HG03066 (cell line): ENCODE measurements at regions not wholly inside any gene's neighbourhood (a gene's known extent, or its start where the extent isn't known, plus 50 kb on each side); places are given as distances from the start of the nearest gene placed in this dataset.

Source experiments
- ATAC-seq: cut with Tn5 transposase; IDR thresholded peaks from one replicate; pipeline ENCODE4 v1.9.1; 2021; ENCODE audit warnings: low read depth; ENCODE audit not compliant: unreplicated experiment

DNA sequence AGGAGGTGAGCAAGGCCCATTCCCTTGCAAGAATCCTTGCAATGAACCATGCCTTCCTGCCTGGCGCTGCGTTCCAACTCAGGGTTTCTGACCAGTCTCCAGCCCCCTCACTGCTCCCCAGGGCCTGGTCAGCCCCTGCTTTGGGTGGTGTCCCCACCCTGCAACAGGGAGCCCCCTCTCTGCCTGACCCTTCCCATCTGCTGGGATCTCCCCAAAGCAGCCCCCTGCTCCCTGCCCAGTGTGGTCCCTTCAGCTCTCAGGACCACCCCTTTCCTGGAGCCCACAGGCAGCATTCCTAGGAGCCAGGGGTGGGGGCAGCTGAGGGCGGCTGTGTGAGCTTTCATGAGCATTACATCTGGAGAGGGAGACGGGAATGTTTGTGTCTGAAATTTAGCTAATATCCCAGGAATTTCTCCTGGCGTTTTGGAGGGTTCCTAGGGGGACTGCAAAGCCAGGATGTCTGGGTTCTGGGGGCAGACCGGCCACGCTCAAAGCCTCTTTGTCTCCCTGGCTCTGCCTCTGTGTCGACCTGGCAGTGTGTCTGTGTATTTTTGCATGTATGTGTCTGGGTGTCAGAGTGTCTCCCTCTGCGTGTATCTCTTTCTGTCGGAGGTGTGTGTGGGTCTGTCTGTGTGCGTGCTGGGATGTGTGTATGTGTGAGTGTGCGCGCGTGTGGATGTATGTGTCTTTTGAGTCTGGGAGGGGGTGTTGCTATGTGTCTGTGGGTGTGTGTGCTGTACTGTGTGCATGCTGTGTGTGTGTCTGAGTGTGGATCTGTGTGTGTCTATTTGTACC lies 300.5 kb upstream of the ZMIZ1 start:
- ATAC-seq, result no peak

DNA sequence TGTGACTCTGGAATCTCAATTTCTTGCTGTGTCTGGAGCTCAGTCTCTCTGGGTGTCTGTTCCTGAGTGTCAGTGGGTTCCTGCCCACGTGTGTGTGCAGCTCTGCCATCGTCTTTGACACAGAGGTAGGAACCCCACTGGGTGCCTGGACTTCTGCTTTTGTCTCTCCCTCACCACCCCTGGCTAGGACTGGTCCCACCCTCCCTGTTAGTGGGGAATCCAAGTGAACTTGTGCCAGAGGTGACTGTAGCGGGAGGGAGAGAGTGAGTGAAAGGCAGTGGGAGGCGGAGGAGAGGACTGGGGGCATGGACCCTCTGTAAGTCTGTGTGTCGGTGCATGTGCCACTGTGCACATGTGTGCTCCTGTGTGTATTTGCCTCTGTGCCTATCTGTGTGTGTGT lies 299.9 kb upstream of the ZMIZ1 start:
- no peak for ATAC-seq

DNA sequence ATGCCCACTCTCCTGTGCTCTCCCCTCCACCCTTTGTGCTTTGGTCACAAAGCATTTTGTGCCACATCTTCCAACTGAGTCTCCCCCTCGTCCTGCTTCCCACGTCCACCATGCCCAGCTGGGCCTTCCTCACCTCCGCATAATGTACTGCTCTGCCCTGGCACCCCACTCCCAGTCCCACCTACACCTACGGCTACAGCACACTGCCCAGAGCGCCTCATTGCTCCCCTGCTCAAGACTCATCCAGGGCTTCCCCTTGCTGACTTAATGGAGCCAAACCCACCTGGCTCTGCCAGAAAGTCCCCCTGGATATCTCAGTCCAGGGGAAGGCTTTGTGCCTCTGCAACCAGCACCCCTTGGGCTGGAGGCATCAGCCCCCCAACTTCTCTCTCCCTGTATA lies 299.2 kb upstream of the ZMIZ1 start:
- ATAC-seq, result no peak

- ATAC-seq, result no peak
Observed at GRCh38 chr10:78770167-78771090, 298.3 kb upstream of the ZMIZ1 start.

DNA sequence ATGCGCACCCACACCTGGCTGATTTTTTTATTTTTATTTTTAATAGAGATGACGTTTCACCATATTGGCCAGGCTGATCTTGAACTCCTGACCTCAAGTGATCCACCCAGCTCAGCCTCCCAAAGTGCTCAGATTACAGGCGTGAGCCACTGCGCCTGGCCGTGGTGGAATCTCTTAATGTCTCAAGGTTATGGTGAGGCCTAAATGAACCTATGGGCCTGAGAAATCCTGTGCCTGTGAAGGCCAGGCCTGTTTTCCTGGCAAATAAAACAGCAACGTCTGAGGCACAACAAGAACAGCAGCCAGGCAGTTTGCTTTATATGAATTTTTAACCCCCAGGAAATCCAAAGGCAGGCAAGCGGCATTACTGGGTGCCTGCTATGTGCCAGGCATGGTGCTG lies 297.5 kb upstream of the ZMIZ1 start:
- no peak for ATAC-seq

- ATAC-seq, result no peak
Observed at GRCh38 chr10:78771808-78772455, 296.8 kb upstream of the ZMIZ1 start.

- no peak for ATAC-seq
Observed at GRCh38 chr10:78772486-78772885, 296.3 kb upstream of the ZMIZ1 start.

DNA sequence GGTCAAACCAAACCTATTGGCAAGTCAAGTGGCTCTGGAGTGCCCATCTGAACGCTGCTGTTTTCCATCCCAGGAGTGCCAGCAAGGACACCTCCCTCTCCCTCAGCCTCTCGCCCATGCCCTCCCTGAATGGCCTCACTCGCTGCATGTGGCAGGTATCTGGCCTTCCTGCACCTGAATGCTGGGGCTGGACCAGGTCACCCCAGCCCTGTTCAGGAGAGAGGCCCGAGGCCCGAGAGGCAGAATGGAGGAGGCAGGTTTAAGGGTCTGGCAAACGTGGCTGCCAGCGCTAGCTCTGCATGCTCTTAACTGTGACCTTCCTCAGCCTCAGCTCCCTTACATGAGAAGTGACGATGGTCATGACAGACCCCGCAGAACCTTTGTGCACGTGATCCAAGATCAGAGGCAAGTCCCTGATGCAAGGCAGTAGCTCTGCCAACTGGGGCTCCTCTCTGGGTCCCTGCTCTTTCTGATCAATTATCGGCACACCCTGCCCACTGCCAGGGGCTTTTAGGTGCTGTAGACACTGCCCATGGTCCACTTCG lies 295.7 kb upstream of the ZMIZ1 start:
- ATAC-seq, result no peak

GRCh38 chr10:78774614-78774998 lies 294.2 kb upstream of the ZMIZ1 start:
- ATAC-seq, result no peak

- no peak for ATAC-seq
Observed at GRCh38 chr10:78774999-78775711, 293.6 kb upstream of the ZMIZ1 start.

DNA sequence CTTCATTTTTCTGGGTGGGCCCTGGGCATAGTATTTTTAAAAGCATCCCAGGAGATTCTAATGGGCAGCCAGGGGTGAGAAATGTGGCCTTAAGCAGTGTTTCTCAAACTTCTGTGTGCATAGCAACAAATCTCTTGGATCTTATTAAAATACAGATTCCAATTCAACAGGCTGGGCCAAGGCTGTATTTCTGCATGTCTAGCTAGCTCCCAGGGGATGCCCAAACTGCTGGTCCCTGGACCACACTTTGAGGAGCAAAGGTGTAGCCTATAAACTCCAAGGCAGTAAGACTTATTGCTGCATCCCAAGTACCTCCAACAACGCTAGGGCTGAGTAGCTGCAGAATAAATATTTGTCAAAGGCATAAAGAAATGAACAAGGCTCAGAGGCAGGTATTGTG lies 292.9 kb upstream of the ZMIZ1 start:
- ATAC-seq, result no peak

DNA sequence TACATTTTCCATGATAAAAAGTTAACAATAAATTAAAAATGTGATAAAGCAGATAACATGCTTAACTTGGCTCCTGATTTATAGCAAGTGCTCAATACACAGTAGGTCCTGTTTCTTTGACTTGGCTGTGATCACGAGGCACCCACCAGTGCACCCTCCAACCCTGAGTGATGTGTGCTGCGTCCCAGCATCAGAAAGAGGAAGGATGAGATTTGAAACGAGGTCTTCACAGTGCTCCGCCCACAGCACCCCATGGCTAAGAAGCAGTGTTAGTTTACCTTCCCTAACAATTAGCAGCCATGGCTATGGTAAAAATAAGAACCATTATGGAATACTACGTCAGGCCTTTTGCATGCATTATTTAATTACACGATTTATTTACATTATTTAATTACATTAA lies 292.0 kb upstream of the ZMIZ1 start:
- ATAC-seq, result no peak

DNA sequence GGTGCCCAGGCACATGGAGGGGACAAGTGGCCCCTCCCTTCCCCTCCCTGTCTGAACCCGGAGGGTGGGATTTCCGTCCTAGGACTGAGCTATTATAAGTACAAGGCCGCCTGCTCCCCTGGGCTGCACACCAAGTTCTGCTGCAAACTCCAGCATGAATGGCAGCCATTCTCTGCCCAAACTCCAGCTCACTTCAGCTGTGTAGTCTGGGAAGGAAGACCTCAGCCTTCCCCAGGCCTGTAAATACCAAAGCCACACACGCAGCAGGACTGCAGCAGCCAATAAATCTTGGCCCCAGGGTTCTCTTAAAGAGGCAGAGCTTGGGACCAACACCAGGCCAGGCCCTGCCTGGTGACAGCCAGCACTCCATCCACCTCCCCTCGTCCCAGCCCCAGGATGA lies 291.3 kb upstream of the ZMIZ1 start:
- no peak for ATAC-seq

DNA sequence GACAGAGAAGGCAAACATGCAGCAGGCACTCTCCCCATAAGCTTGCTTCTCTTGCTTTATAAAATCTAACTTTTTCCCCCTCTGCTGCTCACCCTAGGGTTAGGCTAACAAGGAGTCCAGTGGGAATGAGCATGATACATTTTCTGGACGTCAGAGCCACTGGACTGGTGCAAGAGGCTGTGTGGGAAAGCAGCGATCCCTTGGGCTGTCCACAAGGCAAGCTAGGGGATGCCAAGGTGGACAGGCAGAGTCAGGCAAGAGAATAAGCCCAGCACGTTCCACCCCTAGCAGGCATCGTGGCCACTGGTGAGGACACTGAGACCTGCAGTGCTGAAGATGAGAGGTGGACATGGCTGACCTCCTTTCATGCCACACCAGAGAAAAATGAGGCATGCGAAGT lies 290.9 kb upstream of the ZMIZ1 start:
- ATAC-seq, result no peak

GRCh38 chr10:78778444-78779338 lies 290.1 kb upstream of the ZMIZ1 start:
- no peak for ATAC-seq

DNA sequence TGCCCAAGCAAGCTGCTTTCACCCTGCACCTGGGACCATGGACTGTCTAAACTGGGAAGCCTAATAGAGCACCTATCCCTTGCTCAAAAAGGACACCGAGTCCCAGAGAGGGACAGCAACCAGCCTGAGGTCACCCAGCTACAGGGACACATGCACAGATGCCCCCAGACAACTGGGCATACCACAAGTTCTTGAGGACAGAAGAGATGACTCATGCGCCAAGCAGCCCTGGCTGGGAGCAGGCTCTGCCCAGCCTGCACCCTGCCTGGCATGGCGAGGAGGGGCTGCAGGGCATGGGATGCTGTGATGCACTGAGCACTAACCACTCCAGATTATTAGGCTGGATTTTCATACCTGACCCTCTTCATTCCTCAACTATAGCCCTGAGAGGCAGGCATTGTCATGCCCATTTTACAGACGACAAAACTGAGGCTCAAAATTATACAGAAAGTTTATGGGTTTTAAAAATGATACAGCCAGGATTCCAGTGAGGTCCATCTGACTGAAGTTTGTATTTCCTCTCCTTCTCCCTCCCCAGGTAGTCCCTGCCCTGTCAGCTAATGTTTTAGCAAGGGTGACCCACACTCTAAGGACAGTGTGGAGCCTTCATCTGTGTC lies 289.3 kb upstream of the ZMIZ1 start:
- ATAC-seq, result no peak

GRCh38 chr10:78780551-78780961 lies 288.2 kb upstream of the ZMIZ1 start:
- ATAC-seq, result no peak

DNA sequence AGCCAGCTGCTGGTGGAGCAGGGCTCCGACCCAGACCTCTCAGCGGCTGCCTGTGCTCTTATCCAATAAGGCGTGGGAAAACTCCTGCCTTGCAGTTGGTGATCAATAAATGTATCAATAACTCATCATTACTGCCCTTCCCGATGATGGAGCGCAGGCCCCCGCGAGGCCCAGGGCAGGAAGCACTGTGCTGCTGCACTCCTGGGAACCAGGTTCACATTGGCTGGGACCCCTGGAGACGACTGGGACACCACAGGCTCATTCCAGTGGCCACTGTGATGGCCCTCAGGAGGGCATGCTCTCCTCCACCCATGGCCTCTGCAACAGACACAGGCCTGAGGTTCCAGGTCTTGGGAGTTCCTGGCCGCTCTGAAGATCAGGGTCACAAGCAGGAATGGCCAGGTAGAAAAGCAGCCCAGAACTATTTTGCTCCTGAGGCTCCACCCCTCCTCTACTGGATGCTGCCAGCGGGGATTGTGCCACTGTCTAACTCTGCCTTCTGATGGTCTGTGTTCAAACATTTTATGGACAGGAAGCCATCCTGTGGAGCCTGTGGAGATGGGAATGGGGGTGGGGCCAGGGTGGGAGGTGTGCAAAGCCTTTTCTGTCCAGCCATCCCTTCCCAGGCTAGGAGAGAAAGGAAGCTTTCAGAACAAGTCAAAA lies 287.4 kb upstream of the ZMIZ1 start:
- ATAC-seq, result no peak
